A549 (cell line): ENCODE measurements at regions not wholly inside any gene's neighbourhood (a gene's known extent, or its start where the extent isn't known, plus 50 kb on each side); places are given as distances from the start of the nearest gene placed in this dataset.

Source experiments
- ATAC-seq, 2 experiments: fragments of 200-7000 bp in 1 of 2; fragments of >200 bp in 1 of 2; cut with Nextera tagmentation in 1 of 2; cut with Tn5 transposase in 1 of 2; 3 replicates each; pipeline versions ENCODE4 v1.8.0 to v1.9.1; 2018 to 2020; ENCODE audit warnings: mild to moderate bottlenecking in 1 of 2, moderate library complexity in 1 of 2
- CTCF ChIA-PET: fragments of 300-600 bp; sonication (Branson Sonifier 250); formaldehyde crosslinking; extraction: SDS; loops from one replicate; lab custom pipeline; 2021; ENCODE audit warnings: antibody characterized with exemption, inconsistent platforms; lab: Yijun Ruan, JAX
- POLR2A ChIA-PET: fragments of 350-600 bp; formaldehyde crosslinking; extraction: SDS; loops from one replicate; lab custom pipeline; 2021; ENCODE audit warnings: antibody characterized with exemption, inconsistent platforms; lab: Yijun Ruan, JAX
- DNase-seq, 2 experiments: peaks; one replicate each; pipeline versions ENCODE4 v3.0.0 to v3.0.0-alpha.2; 2011 to 2016; ENCODE audit warnings: low read depth in 1 of 2, low spot score in 1 of 2
- FAIRE-seq: peaks from 2 replicates; lab custom pipeline; 2011; peaks lifted over from hg19 to GRCh38; lab: Jason Lieb, UNC
- H3K27ac ChIP-seq, 2 experiments: fragments of >200 bp; sonication (Bioruptor Twin); formaldehyde crosslinking; 3 replicates each; pipeline ENCODE4 v1.5.1; 2016 to 2017
- H3K4me1 ChIP-seq: fragments of >200 bp; sonication (Bioruptor Twin); formaldehyde crosslinking; 3 replicates; pipeline ENCODE4 v1.6.1; 2016
- H3K4me2 ChIP-seq: fragments of >200 bp; sonication (Bioruptor Twin); formaldehyde crosslinking; 3 replicates; pipeline ENCODE4 v1.6.1; 2016
- H3K4me3 ChIP-seq: fragments of >200 bp; sonication (Bioruptor Twin); formaldehyde crosslinking; 3 replicates; pipeline ENCODE4 v1.5.1; 2016
- H3K9me3 ChIP-seq: fragments of >200 bp; sonication (Bioruptor Twin); formaldehyde crosslinking; 3 replicates; pipeline ENCODE4 v1.6.1; 2016
- BHLHE40 ChIP-seq: IDR thresholded peaks from 2 replicates; pipeline ENCODE4 v1.6.1; 2012; ENCODE audit warnings: low read depth, low read length, inconsistent platforms
- CHD2 ChIP-seq: fragments of 150-350 bp; IDR thresholded peaks from 2 replicates; pipeline ENCODE4 v1.6.1; 2014; ENCODE audit warnings: low read length; ENCODE audit not compliant: partially characterized antibody
- CHD4 ChIP-seq: fragments of 200-600 bp; sonication (generic); IDR thresholded peaks from 2 replicates; pipeline ENCODE4 v1.6.1; 2016; ENCODE audit warnings: antibody characterized with exemption, mild to moderate bottlenecking, borderline replicate concordance
- EHMT2 ChIP-seq: fragments of 200-600 bp; sonication (generic); IDR thresholded peaks from 2 replicates; pipeline ENCODE4 v1.6.1; 2016; ENCODE audit warnings: antibody characterized with exemption, low read depth, mild to moderate bottlenecking, moderate library complexity
- FOSL2 ChIP-seq, 2 experiments: fragments of 450-650 bp in 1 of 2; fragments of >200 bp in 1 of 2; sonication (Bioruptor Twin) in 1 of 2; formaldehyde crosslinking; IDR thresholded peaks; 2 replicates each; pipeline versions ENCODE4 v1.5.0 to v1.6.1; 2016 to 2020; ENCODE audit warnings: mild to moderate bottlenecking in 1 of 2, moderate library complexity in 1 of 2
- FOXS1 ChIP-seq: fragments of 250-450 bp; sonication (Bioruptor Pico); IDR thresholded peaks from 2 replicates; pipeline ENCODE4 v1.5.0; 2020; ENCODE audit warnings: mild to moderate bottlenecking, moderate library complexity
- GATA3 ChIP-seq: IDR thresholded peaks from 2 replicates; pipeline ENCODE4 v1.6.1; 2012; ENCODE audit warnings: borderline replicate concordance
- HDAC2 ChIP-seq: fragments of 200-600 bp; sonication (generic); IDR thresholded peaks from 2 replicates; pipeline ENCODE4 v1.6.1; 2016
- HOXA7 ChIP-seq: fragments of 250-450 bp; sonication (Bioruptor Pico); IDR thresholded peaks from 2 replicates; pipeline ENCODE4 v1.5.0; 2020; ENCODE audit warnings: mild to moderate bottlenecking, moderate library complexity
- HOXB5 ChIP-seq: fragments of 250-450 bp; sonication (Bioruptor Pico); IDR thresholded peaks from 2 replicates; pipeline ENCODE4 v1.5.0; 2020; ENCODE audit warnings: mild to moderate bottlenecking, moderate library complexity
- JUN ChIP-seq, 2 experiments: fragments of >200 bp; sonication (Bioruptor Twin); formaldehyde crosslinking; IDR thresholded peaks; 2 replicates in 1 of 2; 3 replicates in 1 of 2; pipeline ENCODE4 v1.6.1; 2016 to 2017
- JUNB ChIP-seq: fragments of >200 bp; sonication (Bioruptor Twin); formaldehyde crosslinking; IDR thresholded peaks from 2 replicates; pipeline ENCODE4 v1.6.1; 2016
- KDM1A ChIP-seq: fragments of 200-600 bp; sonication (generic); IDR thresholded peaks from 2 replicates; pipeline ENCODE4 v1.6.1; 2016; ENCODE audit warnings: low read depth, mild to moderate bottlenecking
- MAZ ChIP-seq: fragments of 150-350 bp; IDR thresholded peaks from 2 replicates; pipeline ENCODE4 v1.6.1; 2014; ENCODE audit warnings: antibody characterized with exemption, low read depth, low read length, borderline replicate concordance
- NR3C1 ChIP-seq: fragments of >200 bp; sonication (Bioruptor Twin); formaldehyde crosslinking; IDR thresholded peaks from 3 replicates; pipeline ENCODE4 v1.6.1; 2017
- RARB ChIP-seq: fragments of 250-450 bp; sonication (Bioruptor Pico); IDR thresholded peaks from 2 replicates; pipeline ENCODE4 v1.8.0; 2021; ENCODE audit warnings: mild to moderate bottlenecking, moderate library complexity
- RCOR1 ChIP-seq: fragments of 150-350 bp; IDR thresholded peaks from 2 replicates; pipeline ENCODE4 v1.6.1; 2014; ENCODE audit warnings: antibody characterized with exemption, low read length, low read depth
- SREBF2 ChIP-seq: fragments of 450-650 bp; IDR thresholded peaks from 2 replicates; pipeline ENCODE4 v1.6.1; 2014; ENCODE audit warnings: mild to moderate bottlenecking, moderate library complexity
- ZC3H11A ChIP-seq: fragments of 450-650 bp; IDR thresholded peaks from 2 replicates; pipeline ENCODE4 v1.6.1; 2014; ENCODE audit warnings: antibody characterized with exemption, mild to moderate bottlenecking
- WGBS: methylation state at CpG from one replicate; pipeline ENCODE4 v1.1.6; 2017; ENCODE audit errors: missing lambda C conversion rate; 5-methylcytosine and 5-hydroxymethylcytosine counted together
- TF ChIP-seq, protein P1 (sequence below): IDR thresholded peaks from 2 replicates; pipeline ENCODE4 v1.6.1; 2012
- TF ChIP-seq, protein P2 (sequence below): fragments of 450-650 bp; IDR thresholded peaks from 2 replicates; pipeline ENCODE4 v1.6.1; 2014; ENCODE audit warnings: antibody characterized with exemption
- TF ChIP-seq, protein P3 (sequence below): fragments of >200 bp; sonication (Bioruptor Twin); formaldehyde crosslinking; IDR thresholded peaks from 3 replicates; pipeline ENCODE4 v1.5.1; 2016
- TF ChIP-seq, protein P4 (sequence below): fragments of >200 bp; sonication (Bioruptor Twin); formaldehyde crosslinking; IDR thresholded peaks from 3 replicates; pipeline ENCODE4 v1.6.1; 2016
- TF ChIP-seq, protein P5 (sequence below): fragments of >200 bp; sonication (Bioruptor Twin); formaldehyde crosslinking; IDR thresholded peaks from 2 replicates; pipeline ENCODE4 v1.6.1; 2016

DNA sequence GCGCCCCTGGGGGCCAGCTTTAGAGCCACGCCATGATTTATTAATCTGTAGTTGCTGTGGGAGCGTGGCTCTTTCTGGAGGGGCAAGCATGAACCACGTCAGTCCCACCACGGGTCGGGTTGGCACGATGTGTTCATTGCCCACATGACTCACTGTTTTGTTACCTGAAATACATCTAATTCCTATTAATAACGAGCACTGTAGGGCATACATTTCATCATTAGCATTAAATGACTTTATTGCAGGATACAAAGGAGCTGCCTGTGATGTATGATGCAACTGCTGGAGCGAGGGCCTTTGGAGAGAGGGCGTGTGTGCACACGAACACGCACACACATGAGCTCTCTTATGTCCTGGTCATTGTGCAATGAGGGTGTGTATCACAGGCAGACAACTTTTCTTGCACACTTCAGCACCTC lies 127.0 kb downstream of the INHBB start:
- H3K4me2 ChIP-seq: no peak overlapping the region
- H3K4me3 ChIP-seq: no peak overlapping the region
- ChIA-PET CTCF (no interaction called here), POLR2A (no interaction called here)
- peak overlapping the region in 1 of 2 experiments; percentile 81; a peak in 1 of 6 replicates for H3K27ac ChIP-seq
- TF ChIP-seq, protein P1, sequence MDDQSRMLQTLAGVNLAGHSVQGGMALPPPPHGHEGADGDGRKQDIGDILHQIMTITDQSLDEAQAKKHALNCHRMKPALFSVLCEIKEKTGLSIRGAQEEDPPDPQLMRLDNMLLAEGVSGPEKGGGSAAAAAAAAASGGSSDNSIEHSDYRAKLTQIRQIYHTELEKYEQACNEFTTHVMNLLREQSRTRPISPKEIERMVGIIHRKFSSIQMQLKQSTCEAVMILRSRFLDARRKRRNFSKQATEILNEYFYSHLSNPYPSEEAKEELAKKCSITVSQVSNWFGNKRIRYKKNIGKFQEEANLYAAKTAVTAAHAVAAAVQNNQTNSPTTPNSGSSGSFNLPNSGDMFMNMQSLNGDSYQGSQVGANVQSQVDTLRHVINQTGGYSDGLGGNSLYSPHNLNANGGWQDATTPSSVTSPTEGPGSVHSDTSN: no peak
- TF ChIP-seq ZC3H11A (no peak), RCOR1 (no peak), NR3C1 (no peak), RARB (no peak), BHLHE40 (no peak), JUNB (no peak), FOXS1 (CRISPR knock-in tag) (no peak), EHMT2 (no peak), HOXB5 (CRISPR knock-in tag) (no peak), CHD2 (no peak), MAZ (no peak), KDM1A (no peak), CHD4 (no peak), SREBF2 (no peak)
- TF ChIP-seq, protein P2, sequence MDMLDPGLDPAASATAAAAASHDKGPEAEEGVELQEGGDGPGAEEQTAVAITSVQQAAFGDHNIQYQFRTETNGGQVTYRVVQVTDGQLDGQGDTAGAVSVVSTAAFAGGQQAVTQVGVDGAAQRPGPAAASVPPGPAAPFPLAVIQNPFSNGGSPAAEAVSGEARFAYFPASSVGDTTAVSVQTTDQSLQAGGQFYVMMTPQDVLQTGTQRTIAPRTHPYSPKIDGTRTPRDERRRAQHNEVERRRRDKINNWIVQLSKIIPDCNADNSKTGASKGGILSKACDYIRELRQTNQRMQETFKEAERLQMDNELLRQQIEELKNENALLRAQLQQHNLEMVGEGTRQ: no peak
- TF ChIP-seq, protein P3, sequence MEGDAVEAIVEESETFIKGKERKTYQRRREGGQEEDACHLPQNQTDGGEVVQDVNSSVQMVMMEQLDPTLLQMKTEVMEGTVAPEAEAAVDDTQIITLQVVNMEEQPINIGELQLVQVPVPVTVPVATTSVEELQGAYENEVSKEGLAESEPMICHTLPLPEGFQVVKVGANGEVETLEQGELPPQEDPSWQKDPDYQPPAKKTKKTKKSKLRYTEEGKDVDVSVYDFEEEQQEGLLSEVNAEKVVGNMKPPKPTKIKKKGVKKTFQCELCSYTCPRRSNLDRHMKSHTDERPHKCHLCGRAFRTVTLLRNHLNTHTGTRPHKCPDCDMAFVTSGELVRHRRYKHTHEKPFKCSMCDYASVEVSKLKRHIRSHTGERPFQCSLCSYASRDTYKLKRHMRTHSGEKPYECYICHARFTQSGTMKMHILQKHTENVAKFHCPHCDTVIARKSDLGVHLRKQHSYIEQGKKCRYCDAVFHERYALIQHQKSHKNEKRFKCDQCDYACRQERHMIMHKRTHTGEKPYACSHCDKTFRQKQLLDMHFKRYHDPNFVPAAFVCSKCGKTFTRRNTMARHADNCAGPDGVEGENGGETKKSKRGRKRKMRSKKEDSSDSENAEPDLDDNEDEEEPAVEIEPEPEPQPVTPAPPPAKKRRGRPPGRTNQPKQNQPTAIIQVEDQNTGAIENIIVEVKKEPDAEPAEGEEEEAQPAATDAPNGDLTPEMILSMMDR: no peak
- H3K9me3 ChIP-seq: peaks cover 9% of the 10 kb centered on the region; the same call in 2 of the 3 replicates
- DNase-seq: no peak
- 87% methylated on average over 12 of the region's 12 CpGs for WGBS
- peaks cover 42% of the 10 kb centered on the region for H3K4me1 ChIP-seq
- FAIRE-seq: no peak
- ATAC-seq: no peak

DNA sequence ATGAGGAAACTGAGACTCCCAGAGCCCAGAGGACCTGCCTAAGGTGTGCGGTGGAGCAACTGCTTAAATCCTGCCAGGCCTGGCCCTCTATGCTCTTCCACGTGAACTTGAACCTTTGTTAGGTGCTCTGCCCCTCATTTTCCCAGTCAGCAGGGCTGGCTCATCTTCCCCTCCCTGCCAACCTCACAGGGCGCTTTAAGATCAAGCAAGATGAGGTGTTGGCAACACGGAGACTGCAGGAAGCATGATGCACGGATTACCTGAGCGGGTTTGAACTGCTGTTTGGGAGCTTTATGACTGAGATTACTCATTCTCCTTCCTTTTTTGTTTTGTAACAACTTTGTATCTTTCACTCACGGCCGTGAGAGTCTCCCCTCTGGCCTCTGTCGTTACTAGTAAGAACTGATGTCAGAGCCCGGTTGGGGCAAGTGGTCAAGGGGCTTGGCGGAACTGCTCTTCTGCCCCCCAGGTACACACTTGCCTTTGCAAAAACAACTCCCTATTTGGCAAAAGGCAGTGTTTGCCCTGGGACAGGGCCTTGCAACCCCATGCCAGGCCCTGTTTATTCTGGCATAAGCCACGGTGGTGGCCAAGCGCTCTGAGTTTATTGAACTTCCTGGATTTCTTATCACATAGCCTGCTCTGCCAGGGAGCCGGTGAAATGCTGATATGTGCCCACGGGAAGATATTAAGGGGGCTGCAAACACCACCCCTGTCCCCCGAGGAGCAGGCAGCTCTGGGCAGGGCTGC lies 127.8 kb downstream of the INHBB start:
- ChIA-PET CTCF (interaction anchor here (0.6 to 1.3 kb wide), 2 partner anchors 8 to 10 kb away, joined by 3 read pairs; no protein-coding TSS in a partner anchor), POLR2A (no interaction called here)
- 63% methylated on average over 14 of the region's 16 CpGs for WGBS
- no peak for FAIRE-seq
- no peak for DNase-seq
- Histone ChIP-seq H3K4me2 (no peak overlapping the region), H3K4me1 (peaks cover 39% of the 10 kb centered on the region), H3K27ac (peak overlapping the region; percentile 14 to 81; a peak in 2 of 6 replicates), H3K9me3 (peaks cover 9% of the 10 kb centered on the region; the same call in 2 of the 3 replicates), H3K4me3 (no peak overlapping the region)
- ATAC-seq: no peak
- no peak for TF ChIP-seq GATA3
- TF ChIP-seq HOXA7 (CRISPR knock-in tag): no peak
- TF ChIP-seq HDAC2: no peak
- no peak for TF ChIP-seq FOSL2 (IDR thresholded peaks at IDR 0.05)
- no peak for TF ChIP-seq FOSL2 (CRISPR knock-in tag; IDR thresholded peaks at IDR 0.05)
- TF ChIP-seq SREBF2: no peak
- TF ChIP-seq, protein P4, sequence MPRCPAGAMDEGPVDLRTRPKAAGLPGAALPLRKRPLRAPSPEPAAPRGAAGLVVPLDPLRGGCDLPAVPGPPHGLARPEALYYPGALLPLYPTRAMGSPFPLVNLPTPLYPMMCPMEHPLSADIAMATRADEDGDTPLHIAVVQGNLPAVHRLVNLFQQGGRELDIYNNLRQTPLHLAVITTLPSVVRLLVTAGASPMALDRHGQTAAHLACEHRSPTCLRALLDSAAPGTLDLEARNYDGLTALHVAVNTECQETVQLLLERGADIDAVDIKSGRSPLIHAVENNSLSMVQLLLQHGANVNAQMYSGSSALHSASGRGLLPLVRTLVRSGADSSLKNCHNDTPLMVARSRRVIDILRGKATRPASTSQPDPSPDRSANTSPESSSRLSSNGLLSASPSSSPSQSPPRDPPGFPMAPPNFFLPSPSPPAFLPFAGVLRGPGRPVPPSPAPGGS: no peak
- no peak for TF ChIP-seq NR3C1
- no peak for TF ChIP-seq JUN (IDR thresholded peaks at IDR 0.05)
- TF ChIP-seq, protein P5, sequence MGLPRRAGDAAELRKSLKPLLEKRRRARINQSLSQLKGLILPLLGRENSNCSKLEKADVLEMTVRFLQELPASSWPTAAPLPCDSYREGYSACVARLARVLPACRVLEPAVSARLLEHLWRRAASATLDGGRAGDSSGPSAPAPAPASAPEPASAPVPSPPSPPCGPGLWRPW: no peak
